HCT116 (cell line): ENCODE measurements at regions not wholly inside any gene's neighbourhood (a gene's known extent, or its start where the extent isn't known, plus 50 kb on each side); places are given as distances from the start of the nearest gene placed in this dataset.

Source experiments
- ATAC-seq: fragments of 200-7000 bp; cut with Tn5 transposase; 2 replicates; pipeline ENCODE4 v1.9.1; 2020; ENCODE audit warnings: mild to moderate bottlenecking, moderate library complexity
- BruUV-seq: library from RNA; stranded (reverse); fragments of 400-500 nt; replicated peaks from 2 replicates; lab custom pipeline; 2021; lab: Mats Ljungman, UMichigan
- CTCF ChIA-PET: fragments of 300-600 bp; sonication (Branson Sonifier 250); formaldehyde crosslinking; loops from one replicate; lab custom pipeline; 2021; ENCODE audit warnings: antibody characterized with exemption; lab: Charles Lee
- POLR2A ChIA-PET: fragments of 300-600, 350-600 bp; sonication (Branson Sonifier 250); formaldehyde crosslinking; loops from one replicate; lab custom pipeline; 2021; ENCODE audit warnings: antibody characterized with exemption; lab: Charles Lee
- RAD21 ChIA-PET, 2 experiments: fragments of 300-600 bp; sonication (Branson Sonifier 250); formaldehyde crosslinking; loops; one replicate each; lab custom pipeline; 2023; ENCODE audit warnings: low total read pairs in 2 of 2; ENCODE audit not compliant: uncharacterized antibody in 2 of 2, unreplicated experiment in 2 of 2, low non-redundant PET in 1 of 2; lab: Charles Lee
- DNase-seq: peaks from one replicate; pipeline ENCODE4 v3.0.0-alpha.2; 2010; ENCODE audit warnings: low read depth, low spot score
- H2AFZ ChIP-seq: fragments of 200-600 bp; shearing (Covaris generic), sonication (generic); 2 replicates; pipeline ENCODE4 v1.6.1; 2017; ENCODE audit warnings: low read depth, mixed run types, mixed read lengths, antibody characterized with exemption, low read length; ENCODE audit not compliant: poor library complexity, severe bottlenecking
- H3K27ac ChIP-seq: 2 replicates; pipeline ENCODE4 v1.5.1; 2012; ENCODE audit warnings: low read depth, low read length
- H3K27me3 ChIP-seq: fragments of 200-600 bp; sonication (generic); 2 replicates; pipeline ENCODE4 v1.6.1; 2016; ENCODE audit warnings: mixed run types, low read length, mixed read lengths; ENCODE audit not compliant: insufficient read depth
- H3K36me3 ChIP-seq, 2 experiments: fragments of 200-500 bp in 1 of 2; fragments of 200-600 bp in 1 of 2; sonication (Bioruptor generic) in 1 of 2; sonication (generic) in 1 of 2; 2 replicates each; pipeline versions ENCODE4 v1.5.1 to v1.6.1; 2014 to 2016; ENCODE audit warnings: low read length in 2 of 2, inconsistent platforms in 1 of 2, mixed read lengths in 1 of 2, mixed run types in 1 of 2; ENCODE audit not compliant: insufficient read depth in 2 of 2, control insufficient read depth in 1 of 2
- H3K4me1 ChIP-seq, 2 experiments: fragments of 200-600 bp in 1 of 2; sonication (generic) in 1 of 2; 2 replicates each; pipeline versions ENCODE4 v1.5.1 to v1.6.1; 2012 to 2017; ENCODE audit warnings: low read length in 2 of 2, inconsistent platforms in 1 of 2, mild to moderate bottlenecking in 1 of 2, mixed read lengths in 1 of 2, mixed run types in 1 of 2, moderate library complexity in 1 of 2; ENCODE audit not compliant: insufficient read depth in 2 of 2, control insufficient read depth in 1 of 2
- H3K4me2 ChIP-seq: fragments of 200-600 bp; sonication (generic); 2 replicates; pipeline ENCODE4 v1.6.1; 2017; ENCODE audit warnings: mixed run types, low read length, mixed read lengths
- H3K4me3 ChIP-seq, 2 experiments: fragments of 200-600 bp in 1 of 2; sonication (generic) in 1 of 2; replicated peaks in 1 of 2; 2 replicates each; pipeline ENCODE4 v1.5.1; 2011 to 2016; ENCODE audit warnings: low read length in 2 of 2, control low read depth in 1 of 2, low read depth in 1 of 2, mild to moderate bottlenecking in 1 of 2, mixed read lengths in 1 of 2, mixed run types in 1 of 2
- H3K79me2 ChIP-seq: fragments of 200-600 bp; sonication (generic); 2 replicates; pipeline ENCODE4 v1.6.1; 2017; ENCODE audit warnings: mild to moderate bottlenecking, mixed run types, low read length, moderate library complexity, mixed read lengths; ENCODE audit not compliant: insufficient read depth
- H3K9ac ChIP-seq: fragments of 200-600 bp; sonication (generic); 2 replicates; pipeline ENCODE4 v1.6.1; 2016; ENCODE audit warnings: low read length, mixed read lengths
- H3K9me2 ChIP-seq: fragments of 200-600 bp; sonication (generic), shearing (Covaris generic); 2 replicates; pipeline ENCODE4 v1.6.1; 2017; ENCODE audit warnings: mixed run types, mild to moderate bottlenecking, moderate library complexity; ENCODE audit not compliant: insufficient read depth
- H3K9me3 ChIP-seq, 2 experiments: fragments of 200-500 bp in 1 of 2; fragments of 200-600 bp in 1 of 2; sonication (Bioruptor generic) in 1 of 2; sonication (generic) in 1 of 2; 2 replicates each; pipeline ENCODE4 v1.6.1; 2014 to 2017; ENCODE audit warnings: low read length in 2 of 2, mixed read lengths in 2 of 2, inconsistent platforms in 1 of 2, low read depth in 1 of 2, mild to moderate bottlenecking in 1 of 2, mixed run types in 1 of 2, moderate library complexity in 1 of 2; ENCODE audit not compliant: control insufficient read depth in 1 of 2, insufficient read depth in 1 of 2
- H4K20me1 ChIP-seq: fragments of 200-600 bp; sonication (generic), shearing (Covaris generic); 2 replicates; pipeline ENCODE4 v1.6.1; 2017; ENCODE audit warnings: mixed run types, mild to moderate bottlenecking, moderate library complexity; ENCODE audit not compliant: insufficient read depth
- CBX3 ChIP-seq: IDR thresholded peaks from 2 replicates; pipeline ENCODE4 v1.6.1; 2012; ENCODE audit warnings: low read depth
- CEBPB ChIP-seq: IDR thresholded peaks from 2 replicates; pipeline ENCODE4 v1.6.1; 2012; ENCODE audit warnings: low read depth
- EGR1 ChIP-seq: IDR thresholded peaks from 2 replicates; pipeline ENCODE4 v1.6.1; 2012; ENCODE audit warnings: low read depth
- EZH2 ChIP-seq: fragments of 200-600 bp; sonication (generic); IDR thresholded peaks from 2 replicates; pipeline ENCODE4 v1.6.1; 2017; ENCODE audit warnings: antibody characterized with exemption, mixed run types
- EZH2phosphoT487 ChIP-seq: fragments of 200-600 bp; IDR thresholded peaks from 2 replicates; pipeline ENCODE4 v1.6.1; 2018; ENCODE audit warnings: antibody characterized with exemption, borderline replicate concordance
- FOSL1 ChIP-seq: IDR thresholded peaks from 2 replicates; pipeline ENCODE4 v1.6.1; 2012; ENCODE audit warnings: low read depth
- JUND ChIP-seq: IDR thresholded peaks from 2 replicates; pipeline ENCODE4 v1.6.1; 2012
- POLR2A ChIP-seq: IDR thresholded peaks from 2 replicates; pipeline ENCODE4 v1.7.0; 2011; ENCODE audit warnings: borderline replicate concordance; ENCODE audit not compliant: insufficient read depth, insufficient read length; ENCODE audit errors: extremely low read depth
- POLR2AphosphoS5 ChIP-seq: IDR thresholded peaks from 2 replicates; pipeline ENCODE4 v1.6.1; 2011; ENCODE audit warnings: mild to moderate bottlenecking, low read depth, low read length, moderate library complexity
- RAD21 ChIP-seq: IDR thresholded peaks from 2 replicates; pipeline ENCODE4 v1.6.1; 2012; ENCODE audit warnings: low read depth, mild to moderate bottlenecking
- SIN3A ChIP-seq: IDR thresholded peaks from 2 replicates; pipeline ENCODE4 v1.6.1; 2012; ENCODE audit warnings: low read depth
- SP1 ChIP-seq: IDR thresholded peaks from 2 replicates; pipeline ENCODE4 v1.6.1; 2012; ENCODE audit warnings: low read depth
- SRF ChIP-seq: IDR thresholded peaks from 2 replicates; pipeline ENCODE4 v1.6.1; 2012; ENCODE audit warnings: low read depth
- TCF7L2 ChIP-seq: IDR thresholded peaks from 2 replicates; pipeline ENCODE4 v1.7.0; 2011; ENCODE audit warnings: borderline replicate concordance, inconsistent platforms; ENCODE audit not compliant: insufficient read depth, insufficient read length; ENCODE audit errors: extremely low read depth
- ZFX ChIP-seq: fragments of 450-650 bp; IDR thresholded peaks from 2 replicates; pipeline ENCODE4 v1.6.1; 2017
- intact Hi-C: fragments of 100-400 bp; cut with micrococcal nuclease; formaldehyde crosslinking; loops from 2 replicates; pipeline ENCODE4 v1.10.0; 2022
- TF ChIP-seq, protein P1 (sequence below): IDR thresholded peaks from 2 replicates; pipeline ENCODE4 v1.6.1; 2012
- TF ChIP-seq, protein P2 (sequence below): IDR thresholded peaks from 2 replicates; pipeline ENCODE4 v1.6.1; 2012
- TF ChIP-seq, protein P3 (sequence below), 3 experiments: fragments of 200-600 bp in 1 of 3; sonication (generic) in 1 of 3; IDR thresholded peaks in 2 of 3; conservative IDR thresholded peaks in 1 of 3; 2 replicates each; pipeline ENCODE4 v1.5.1; 2012 to 2017; ENCODE audit warnings: low read depth in 2 of 3, low read length in 2 of 3, antibody characterized with exemption in 1 of 3, borderline replicate concordance in 1 of 3, control low read depth in 1 of 3, mild to moderate bottlenecking in 1 of 3, mixed read lengths in 1 of 3, mixed run types in 1 of 3, moderate library complexity in 1 of 3; ENCODE audit not compliant: insufficient read depth in 1 of 3
- TF ChIP-seq, protein P4 (sequence below): IDR thresholded peaks from 2 replicates; pipeline ENCODE4 v1.6.1; 2012; ENCODE audit warnings: low read depth
- TF ChIP-seq, protein P5 (sequence below): IDR thresholded peaks from 2 replicates; pipeline ENCODE4 v1.6.1; 2011; ENCODE audit warnings: mild to moderate bottlenecking, low read length, moderate library complexity; ENCODE audit not compliant: insufficient replicate concordance; ENCODE audit errors: extremely low read depth

DNA sequence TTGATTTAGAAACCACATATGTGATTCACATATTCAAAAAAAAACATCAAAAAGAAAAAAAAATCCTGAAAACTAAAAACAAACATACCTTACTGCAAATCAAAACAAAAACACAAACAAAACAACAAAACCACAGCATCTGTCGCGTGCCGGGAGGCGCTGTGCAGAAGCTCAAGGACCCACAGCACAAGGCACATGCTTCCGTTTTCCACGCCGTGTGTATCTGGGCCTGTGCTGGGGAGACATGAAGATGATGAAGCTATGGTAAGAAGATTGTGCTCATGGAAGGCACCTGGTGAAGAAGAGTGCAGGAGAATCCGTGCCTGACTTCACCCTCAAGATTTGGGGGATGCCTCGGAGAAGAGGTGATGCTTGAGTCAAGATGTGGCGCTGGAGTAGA, 788.9 kb upstream of the ARRDC4 start:
- ChIA-PET POLR2A (no interaction called here), RAD21 (no interaction called here)

More for the DNA sequence above, 788.9 kb upstream of the ARRDC4 start:
- BruUV-seq, result no TSS peak
- no peak for ATAC-seq
- Histone ChIP-seq H3K9me2 (no peaks in the 10 kb centered on the region), H3K79me2 (no peaks in the 10 kb centered on the region), H3K27me3 (no peaks in the 10 kb centered on the region)
- CTCF ChIA-PET, result no interaction called here
- no peak for TF ChIP-seq EGR1
- no peak for TF ChIP-seq CBX3
- TF ChIP-seq CEBPB, result no peak
- TF ChIP-seq, protein P1, sequence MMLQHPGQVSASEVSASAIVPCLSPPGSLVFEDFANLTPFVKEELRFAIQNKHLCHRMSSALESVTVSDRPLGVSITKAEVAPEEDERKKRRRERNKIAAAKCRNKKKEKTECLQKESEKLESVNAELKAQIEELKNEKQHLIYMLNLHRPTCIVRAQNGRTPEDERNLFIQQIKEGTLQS, result no peak
- no peak for TF ChIP-seq SP1
- TF ChIP-seq SIN3A, result no peak
- no peak for TF ChIP-seq FOSL1
- TF ChIP-seq, protein P2, sequence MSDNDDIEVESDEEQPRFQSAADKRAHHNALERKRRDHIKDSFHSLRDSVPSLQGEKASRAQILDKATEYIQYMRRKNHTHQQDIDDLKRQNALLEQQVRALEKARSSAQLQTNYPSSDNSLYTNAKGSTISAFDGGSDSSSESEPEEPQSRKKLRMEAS, result no peak
- TF ChIP-seq JUND, result no peak
- TF ChIP-seq SRF, result no peak
- TF ChIP-seq EZH2, result no peak
- no peak for TF ChIP-seq POLR2AphosphoS5
- TF ChIP-seq ZFX, result no peak
- TF ChIP-seq TCF7L2, result no peak
- no peak for TF ChIP-seq EZH2phosphoT487
- TF ChIP-seq, protein P3, sequence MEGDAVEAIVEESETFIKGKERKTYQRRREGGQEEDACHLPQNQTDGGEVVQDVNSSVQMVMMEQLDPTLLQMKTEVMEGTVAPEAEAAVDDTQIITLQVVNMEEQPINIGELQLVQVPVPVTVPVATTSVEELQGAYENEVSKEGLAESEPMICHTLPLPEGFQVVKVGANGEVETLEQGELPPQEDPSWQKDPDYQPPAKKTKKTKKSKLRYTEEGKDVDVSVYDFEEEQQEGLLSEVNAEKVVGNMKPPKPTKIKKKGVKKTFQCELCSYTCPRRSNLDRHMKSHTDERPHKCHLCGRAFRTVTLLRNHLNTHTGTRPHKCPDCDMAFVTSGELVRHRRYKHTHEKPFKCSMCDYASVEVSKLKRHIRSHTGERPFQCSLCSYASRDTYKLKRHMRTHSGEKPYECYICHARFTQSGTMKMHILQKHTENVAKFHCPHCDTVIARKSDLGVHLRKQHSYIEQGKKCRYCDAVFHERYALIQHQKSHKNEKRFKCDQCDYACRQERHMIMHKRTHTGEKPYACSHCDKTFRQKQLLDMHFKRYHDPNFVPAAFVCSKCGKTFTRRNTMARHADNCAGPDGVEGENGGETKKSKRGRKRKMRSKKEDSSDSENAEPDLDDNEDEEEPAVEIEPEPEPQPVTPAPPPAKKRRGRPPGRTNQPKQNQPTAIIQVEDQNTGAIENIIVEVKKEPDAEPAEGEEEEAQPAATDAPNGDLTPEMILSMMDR (IDR thresholded peaks at IDR 0.05 in 2 of 3, conservative IDR thresholded peaks at IDR 0.05 in 1 of 3; ENCODE audit: borderline replicate concordance in 1 of 3, insufficient read depth in 1 of 3, low read depth in 2 of 3, low read length in 2 of 3), result no peak
- TF ChIP-seq POLR2A, result no peak
- TF ChIP-seq RAD21, result no peak
- TF ChIP-seq, protein P4, sequence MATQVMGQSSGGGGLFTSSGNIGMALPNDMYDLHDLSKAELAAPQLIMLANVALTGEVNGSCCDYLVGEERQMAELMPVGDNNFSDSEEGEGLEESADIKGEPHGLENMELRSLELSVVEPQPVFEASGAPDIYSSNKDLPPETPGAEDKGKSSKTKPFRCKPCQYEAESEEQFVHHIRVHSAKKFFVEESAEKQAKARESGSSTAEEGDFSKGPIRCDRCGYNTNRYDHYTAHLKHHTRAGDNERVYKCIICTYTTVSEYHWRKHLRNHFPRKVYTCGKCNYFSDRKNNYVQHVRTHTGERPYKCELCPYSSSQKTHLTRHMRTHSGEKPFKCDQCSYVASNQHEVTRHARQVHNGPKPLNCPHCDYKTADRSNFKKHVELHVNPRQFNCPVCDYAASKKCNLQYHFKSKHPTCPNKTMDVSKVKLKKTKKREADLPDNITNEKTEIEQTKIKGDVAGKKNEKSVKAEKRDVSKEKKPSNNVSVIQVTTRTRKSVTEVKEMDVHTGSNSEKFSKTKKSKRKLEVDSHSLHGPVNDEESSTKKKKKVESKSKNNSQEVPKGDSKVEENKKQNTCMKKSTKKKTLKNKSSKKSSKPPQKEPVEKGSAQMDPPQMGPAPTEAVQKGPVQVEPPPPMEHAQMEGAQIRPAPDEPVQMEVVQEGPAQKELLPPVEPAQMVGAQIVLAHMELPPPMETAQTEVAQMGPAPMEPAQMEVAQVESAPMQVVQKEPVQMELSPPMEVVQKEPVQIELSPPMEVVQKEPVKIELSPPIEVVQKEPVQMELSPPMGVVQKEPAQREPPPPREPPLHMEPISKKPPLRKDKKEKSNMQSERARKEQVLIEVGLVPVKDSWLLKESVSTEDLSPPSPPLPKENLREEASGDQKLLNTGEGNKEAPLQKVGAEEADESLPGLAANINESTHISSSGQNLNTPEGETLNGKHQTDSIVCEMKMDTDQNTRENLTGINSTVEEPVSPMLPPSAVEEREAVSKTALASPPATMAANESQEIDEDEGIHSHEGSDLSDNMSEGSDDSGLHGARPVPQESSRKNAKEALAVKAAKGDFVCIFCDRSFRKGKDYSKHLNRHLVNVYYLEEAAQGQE, result no peak
- TF ChIP-seq, protein P5, sequence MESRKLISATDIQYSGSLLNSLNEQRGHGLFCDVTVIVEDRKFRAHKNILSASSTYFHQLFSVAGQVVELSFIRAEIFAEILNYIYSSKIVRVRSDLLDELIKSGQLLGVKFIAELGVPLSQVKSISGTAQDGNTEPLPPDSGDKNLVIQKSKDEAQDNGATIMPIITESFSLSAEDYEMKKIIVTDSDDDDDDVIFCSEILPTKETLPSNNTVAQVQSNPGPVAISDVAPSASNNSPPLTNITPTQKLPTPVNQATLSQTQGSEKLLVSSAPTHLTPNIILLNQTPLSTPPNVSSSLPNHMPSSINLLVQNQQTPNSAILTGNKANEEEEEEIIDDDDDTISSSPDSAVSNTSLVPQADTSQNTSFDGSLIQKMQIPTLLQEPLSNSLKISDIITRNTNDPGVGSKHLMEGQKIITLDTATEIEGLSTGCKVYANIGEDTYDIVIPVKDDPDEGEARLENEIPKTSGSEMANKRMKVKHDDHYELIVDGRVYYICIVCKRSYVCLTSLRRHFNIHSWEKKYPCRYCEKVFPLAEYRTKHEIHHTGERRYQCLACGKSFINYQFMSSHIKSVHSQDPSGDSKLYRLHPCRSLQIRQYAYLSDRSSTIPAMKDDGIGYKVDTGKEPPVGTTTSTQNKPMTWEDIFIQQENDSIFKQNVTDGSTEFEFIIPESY, result no peak
- TF ChIP-seq, all 23 proteins: peak for 0
- Histone ChIP-seq H3K4me1 (no peaks in the 10 kb centered on the region), H2AFZ (no peak overlapping the region), H3K9me3 (peaks cover 3 to 15% of the 10 kb centered on the region in 2 experiments; a peak in 1 of 4 replicates), H3K9ac (no peak overlapping the region), H3K4me2 (no peak overlapping the region), H3K36me3 (no peaks in the 10 kb centered on the region), H3K4me3 (no peak overlapping the region), H3K27ac (no peak overlapping the region), H4K20me1 (no peaks in the 10 kb centered on the region)
- DNase-seq, result no peak
- intact Hi-C loops, result no loop called here
